Astrocyte (in vitro differentiated cells and primary cell): ENCODE measurements at regions not wholly inside any gene's neighbourhood (a gene's known extent, or its start where the extent isn't known, plus 50 kb on each side); places are given as distances from the start of the nearest gene placed in this dataset.
"Not testable (repeated sequence)": the region's sequence is repeated elsewhere in the genome, so short reads cannot be mapped to it uniquely, and the experiment has no call there.

Experiments used
- DNase-seq: peaks from one replicate; pipeline ENCODE4 v3.0.0-alpha.2; 2010; ENCODE audit warnings: low read depth
- FAIRE-seq: peaks from 2 replicates; lab custom pipeline; 2011; peaks lifted over from hg19 to GRCh38; lab: Jason Lieb, UNC
- H2AFZ ChIP-seq: 2 replicates; pipeline ENCODE4 v1.6.0; 2012; ENCODE audit warnings: low read depth, low read length, inconsistent platforms
- H3K27ac ChIP-seq: 2 replicates; pipeline ENCODE4 v1.5.1; 2011; ENCODE audit warnings: low read depth, low read length, inconsistent platforms
- H3K27me3 ChIP-seq: 2 replicates; pipeline ENCODE4 v1.6.0; 2011; ENCODE audit warnings: low read length, inconsistent platforms; ENCODE audit not compliant: insufficient read depth
- H3K36me3 ChIP-seq: 2 replicates; pipeline ENCODE4 v1.5.1; 2011; ENCODE audit warnings: low read length, inconsistent platforms; ENCODE audit not compliant: insufficient read depth
- H3K4me1 ChIP-seq: 2 replicates; pipeline ENCODE4 v1.5.1; 2011; ENCODE audit warnings: low read length, inconsistent platforms; ENCODE audit not compliant: insufficient read depth
- H3K4me2 ChIP-seq: 2 replicates; pipeline ENCODE4 v1.6.0; 2012; ENCODE audit warnings: low read length, inconsistent platforms
- H3K4me3 ChIP-seq: 2 replicates; pipeline ENCODE4 v1.5.1; 2011; ENCODE audit warnings: low read depth, mild to moderate bottlenecking, low read length, inconsistent platforms; ENCODE audit not compliant: insufficient read depth
- H3K79me2 ChIP-seq: 2 replicates; pipeline ENCODE4 v1.6.0; 2012; ENCODE audit warnings: mild to moderate bottlenecking, low read length, inconsistent platforms; ENCODE audit not compliant: insufficient read depth
- H3K9ac ChIP-seq: 2 replicates; pipeline ENCODE4 v1.6.0; 2012; ENCODE audit warnings: mild to moderate bottlenecking, low read length, inconsistent platforms
- H3K9me3 ChIP-seq: 2 replicates; pipeline ENCODE4 v1.5.1; 2012; ENCODE audit warnings: low read depth, mild to moderate bottlenecking, low read length, inconsistent platforms; ENCODE audit not compliant: insufficient read depth
- H4K20me1 ChIP-seq: 2 replicates; pipeline ENCODE4 v1.6.0; 2012; ENCODE audit warnings: low read length, inconsistent platforms; ENCODE audit not compliant: insufficient read depth
- H3K27ac Mint-ChIP-seq: one replicate; pipeline ENCODE4 v1.8.0; 2021; ENCODE audit warnings: mild to moderate bottlenecking, mixed read lengths; ENCODE audit not compliant: unreplicated experiment
- H3K27me3 Mint-ChIP-seq: one replicate; pipeline ENCODE4 v1.8.0; 2021; ENCODE audit warnings: low read depth, mixed read lengths; ENCODE audit not compliant: unreplicated experiment
- H3K36me3 Mint-ChIP-seq: one replicate; pipeline ENCODE4 v1.8.0; 2021; ENCODE audit warnings: low read depth, mixed read lengths; ENCODE audit not compliant: unreplicated experiment
- H3K4me1 Mint-ChIP-seq: one replicate; pipeline ENCODE4 v1.8.0; 2021; ENCODE audit warnings: low read depth, mixed read lengths; ENCODE audit not compliant: unreplicated experiment
- H3K4me3 Mint-ChIP-seq: one replicate; pipeline ENCODE4 v1.8.0; 2021; ENCODE audit warnings: mild to moderate bottlenecking, moderate library complexity, mixed read lengths; ENCODE audit not compliant: unreplicated experiment
- H3K9me3 Mint-ChIP-seq: one replicate; pipeline ENCODE4 v1.8.0; 2021; ENCODE audit warnings: mild to moderate bottlenecking, mixed read lengths; ENCODE audit not compliant: unreplicated experiment
- EZH2 ChIP-seq: IDR thresholded peaks from 2 replicates; pipeline ENCODE4 v1.6.1; 2012; ENCODE audit warnings: mild to moderate bottlenecking, low read length, inconsistent platforms; ENCODE audit not compliant: insufficient read depth
- TF ChIP-seq, protein P1 (sequence below): IDR thresholded peaks from 2 replicates; pipeline ENCODE4 v1.5.1; 2011; ENCODE audit warnings: low read depth, mild to moderate bottlenecking, inconsistent platforms, low read length, moderate library complexity; ENCODE audit not compliant: insufficient read depth

DNA sequence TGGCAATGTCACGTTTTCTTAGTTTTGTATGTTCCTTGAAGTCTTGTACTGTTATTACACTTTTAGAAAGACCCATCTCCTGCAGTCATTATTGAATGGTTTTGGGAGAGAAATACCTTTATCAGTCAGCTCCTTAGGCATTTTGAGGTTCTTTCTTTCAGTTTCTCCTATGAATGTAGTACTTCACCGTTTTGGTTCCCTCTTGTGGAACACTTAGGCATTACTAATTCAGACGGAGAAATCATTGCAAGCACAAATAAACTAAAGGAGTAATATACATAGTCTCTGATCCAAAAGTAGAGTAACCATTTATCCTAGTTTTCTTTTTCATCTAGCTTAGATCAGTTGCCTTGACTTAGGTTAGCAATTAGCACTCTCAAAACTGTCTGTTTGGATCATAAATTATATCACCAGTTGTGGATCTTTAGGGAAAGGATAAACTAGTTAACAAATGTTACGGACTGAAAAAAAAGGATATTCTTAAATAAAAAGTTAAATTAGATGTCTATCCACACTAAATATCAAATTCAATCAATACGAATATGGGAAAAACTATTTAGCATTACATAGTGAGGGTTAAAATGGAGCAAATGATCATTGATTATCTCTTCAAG, 1538.3 kb upstream of the SEL1L start:
- FAIRE-seq (no peak), DNase-seq (no peak)
- Histone ChIP-seq H3K4me1 (no peaks in the 10 kb centered on the region), H3K27me3 (no peaks in the 10 kb centered on the region), H4K20me1 (no peaks in the 10 kb centered on the region), H2AFZ (no peak overlapping the region), H3K4me3 (no peak overlapping the region), H3K36me3 (no peaks in the 10 kb centered on the region), H3K4me2 (no peak overlapping the region), H3K9me3 (no peaks in the 10 kb centered on the region), H3K79me2 (no peaks in the 10 kb centered on the region), H3K9ac (no peak overlapping the region), H3K27ac (no peak overlapping the region)
- Mint-ChIP-seq H3K27ac (peak overlapping the region; percentile 31), H3K36me3 (no peaks in the 10 kb centered on the region), H3K4me3 (no peak overlapping the region), H3K4me1 (no peaks in the 10 kb centered on the region), H3K27me3 (no peaks in the 10 kb centered on the region), H3K9me3 (no peaks in the 10 kb centered on the region)
- TF ChIP-seq, protein P1, sequence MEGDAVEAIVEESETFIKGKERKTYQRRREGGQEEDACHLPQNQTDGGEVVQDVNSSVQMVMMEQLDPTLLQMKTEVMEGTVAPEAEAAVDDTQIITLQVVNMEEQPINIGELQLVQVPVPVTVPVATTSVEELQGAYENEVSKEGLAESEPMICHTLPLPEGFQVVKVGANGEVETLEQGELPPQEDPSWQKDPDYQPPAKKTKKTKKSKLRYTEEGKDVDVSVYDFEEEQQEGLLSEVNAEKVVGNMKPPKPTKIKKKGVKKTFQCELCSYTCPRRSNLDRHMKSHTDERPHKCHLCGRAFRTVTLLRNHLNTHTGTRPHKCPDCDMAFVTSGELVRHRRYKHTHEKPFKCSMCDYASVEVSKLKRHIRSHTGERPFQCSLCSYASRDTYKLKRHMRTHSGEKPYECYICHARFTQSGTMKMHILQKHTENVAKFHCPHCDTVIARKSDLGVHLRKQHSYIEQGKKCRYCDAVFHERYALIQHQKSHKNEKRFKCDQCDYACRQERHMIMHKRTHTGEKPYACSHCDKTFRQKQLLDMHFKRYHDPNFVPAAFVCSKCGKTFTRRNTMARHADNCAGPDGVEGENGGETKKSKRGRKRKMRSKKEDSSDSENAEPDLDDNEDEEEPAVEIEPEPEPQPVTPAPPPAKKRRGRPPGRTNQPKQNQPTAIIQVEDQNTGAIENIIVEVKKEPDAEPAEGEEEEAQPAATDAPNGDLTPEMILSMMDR: peak; percentile 12
- no peak for TF ChIP-seq EZH2

DNA sequence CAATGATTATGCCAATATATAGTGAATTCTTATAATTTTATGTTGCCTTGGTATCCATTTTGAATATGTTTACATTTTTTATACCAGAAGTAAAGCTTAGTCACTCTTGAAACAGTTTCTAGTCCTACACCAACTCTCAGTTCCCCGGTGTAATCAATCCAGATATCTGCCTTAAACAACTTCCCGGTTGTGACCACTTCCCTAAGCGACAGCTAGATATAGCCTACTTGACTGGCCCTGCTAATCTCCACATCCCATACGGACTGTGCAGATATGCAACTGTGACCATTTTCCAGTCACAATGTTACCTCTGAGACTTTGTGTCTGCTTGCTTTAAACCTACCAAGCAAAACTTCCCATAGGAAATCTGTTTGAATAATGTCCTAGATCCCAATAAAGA, 1551.5 kb upstream of the SEL1L start:
- Histone ChIP-seq H4K20me1 (no peaks in the 10 kb centered on the region), H3K79me2 (no peaks in the 10 kb centered on the region), H3K27me3 (no peaks in the 10 kb centered on the region), H3K4me2 (no peak overlapping the region), H3K27ac (no peak overlapping the region), H2AFZ (no peak overlapping the region), H3K4me1 (no peaks in the 10 kb centered on the region), H3K36me3 (no peaks in the 10 kb centered on the region), H3K9ac (no peak overlapping the region), H3K4me3 (no peak overlapping the region), H3K9me3 (no peaks in the 10 kb centered on the region)
- H3K36me3 Mint-ChIP-seq: no peaks in the 10 kb centered on the region
- TF ChIP-seq EZH2: no peak
- TF ChIP-seq, protein P1: no peak
- no peak overlapping the region for H3K4me3 Mint-ChIP-seq
- H3K27ac Mint-ChIP-seq: no peak overlapping the region
- no peaks in the 10 kb centered on the region for H3K27me3 Mint-ChIP-seq
- DNase-seq (no peak), FAIRE-seq (no peak)
- H3K4me1 Mint-ChIP-seq: no peaks in the 10 kb centered on the region
- no peaks in the 10 kb centered on the region for H3K9me3 Mint-ChIP-seq

DNA sequence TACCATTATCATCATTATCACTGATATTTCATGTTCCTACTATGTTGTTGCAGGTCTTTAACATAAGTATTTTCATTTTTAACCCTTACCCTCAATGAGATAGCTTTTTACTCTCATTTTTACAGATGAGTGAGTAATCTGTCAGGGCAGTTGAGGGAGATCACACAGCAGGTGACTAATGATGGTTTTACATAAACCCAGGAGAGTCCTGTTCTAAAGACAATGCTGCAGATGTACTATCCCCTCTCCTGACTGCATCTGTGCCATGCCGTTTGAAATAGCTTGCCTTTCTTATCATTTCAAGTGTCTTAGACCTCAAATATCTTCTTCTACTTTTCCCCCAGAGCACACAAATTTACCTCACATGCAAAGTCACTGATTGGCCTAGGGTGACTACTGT, 1552.1 kb upstream of the SEL1L start:
- no peak overlapping the region for H3K4me3 ChIP-seq
- H3K27ac ChIP-seq: no peak overlapping the region
- Mint-ChIP-seq H3K27me3 (no peaks in the 10 kb centered on the region), H3K4me3 (no peak overlapping the region), H3K9me3 (no peaks in the 10 kb centered on the region), H3K36me3 (no peaks in the 10 kb centered on the region), H3K4me1 (no peaks in the 10 kb centered on the region), H3K27ac (no peak overlapping the region)
- no peaks in the 10 kb centered on the region for H3K36me3 ChIP-seq
- FAIRE-seq (no peak), DNase-seq (no peak)
- H4K20me1 ChIP-seq: no peaks in the 10 kb centered on the region
- no peaks in the 10 kb centered on the region for H3K79me2 ChIP-seq
- no peaks in the 10 kb centered on the region for H3K27me3 ChIP-seq
- no peak overlapping the region for H2AFZ ChIP-seq
- H3K4me1 ChIP-seq: no peaks in the 10 kb centered on the region
- H3K9ac ChIP-seq: no peak overlapping the region
- no peaks in the 10 kb centered on the region for H3K9me3 ChIP-seq
- TF ChIP-seq, protein P1: no peak
- TF ChIP-seq EZH2: no peak
- no peak overlapping the region for H3K4me2 ChIP-seq

DNA sequence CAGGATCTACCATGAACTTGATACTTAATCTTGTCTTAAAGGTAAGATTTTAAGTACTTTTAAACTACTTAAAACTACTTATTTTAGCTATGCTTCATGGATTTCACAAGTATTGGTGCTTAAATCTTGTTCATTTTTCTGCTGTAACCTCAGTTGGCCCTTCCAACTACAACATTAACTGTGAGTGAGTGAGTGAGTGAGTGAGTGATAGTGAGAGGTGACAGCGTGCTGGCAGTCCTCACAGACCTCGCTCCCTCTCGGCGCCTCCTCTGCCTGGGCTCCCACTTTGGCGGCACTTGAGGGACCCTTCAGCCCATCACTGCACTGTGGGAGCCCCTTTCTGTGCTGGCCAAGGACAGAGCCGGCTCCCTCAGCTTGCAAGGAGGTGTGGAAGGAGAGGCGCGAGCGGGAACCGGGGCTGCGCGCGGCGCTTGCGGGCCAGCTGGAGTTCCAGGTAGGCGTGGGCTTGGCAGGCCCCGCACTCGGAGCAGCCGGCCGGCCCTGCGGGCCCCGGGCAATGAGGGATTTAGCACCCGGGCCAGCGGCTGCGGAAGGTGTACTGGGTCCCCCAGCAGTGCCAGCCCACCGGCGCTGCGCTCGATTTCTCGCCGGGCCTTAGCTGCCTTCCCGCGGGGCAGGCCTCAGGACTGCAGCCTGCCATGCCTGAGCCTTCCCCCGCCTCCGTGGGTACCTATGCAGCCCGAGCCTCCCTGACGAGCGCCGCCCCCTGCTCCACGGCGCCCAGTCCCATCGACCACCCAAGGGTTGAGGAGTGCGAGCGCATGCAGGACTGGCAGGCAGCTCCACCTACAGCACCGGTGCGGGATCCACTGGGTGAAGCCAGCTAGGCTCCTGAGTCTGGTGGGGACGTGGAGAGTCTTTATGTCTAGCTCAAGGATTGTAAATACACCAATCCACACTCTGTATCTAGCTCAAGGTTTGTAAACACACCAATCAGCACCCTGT, 1558.6 kb upstream of the SEL1L start:
- not testable (repeated sequence) for H3K9ac ChIP-seq, H4K20me1 ChIP-seq, H3K27me3 Mint-ChIP-seq, H3K9me3 ChIP-seq, H3K4me2 ChIP-seq, H3K4me1 Mint-ChIP-seq, DNase-seq, H3K4me3 ChIP-seq, H3K4me3 Mint-ChIP-seq, H3K9me3 Mint-ChIP-seq, H3K36me3 Mint-ChIP-seq, H3K27ac Mint-ChIP-seq, FAIRE-seq, H3K27ac ChIP-seq, H3K36me3 ChIP-seq, H3K4me1 ChIP-seq, H2AFZ ChIP-seq, H3K27me3 ChIP-seq, H3K79me2 ChIP-seq
